Testis (tissue), 2 donors: ENCODE measurements at regions not wholly inside any gene's neighbourhood (a gene's known extent, or its start where the extent isn't known, plus 50 kb on each side); places are given as distances from the start of the nearest gene placed in this dataset.

Experiments
- DNase-seq: peaks from one replicate; pipeline ENCODE4 v3.0.0-alpha.2; 2019
- H3K27ac ChIP-seq, 2 donors: fragments of 200-600 bp; sonication (generic); one replicate each; pipeline ENCODE4 v1.5.1; 2019
- H3K27me3 ChIP-seq: fragments of 200-600 bp; sonication (generic); one replicate; pipeline ENCODE4 v1.5.1; 2019
- H3K36me3 ChIP-seq: fragments of 200-600 bp; sonication (generic); one replicate; pipeline ENCODE4 v1.5.1; 2017; ENCODE audit warnings: low read depth; ENCODE audit errors: missing control alignments
- H3K4me1 ChIP-seq: fragments of 200-600 bp; sonication (generic); one replicate; pipeline ENCODE4 v1.5.1; 2019
- H3K4me3 ChIP-seq, 2 donors: fragments of 200-600 bp; sonication (generic); one replicate each; pipeline ENCODE4 v1.5.1; 2017 to 2019
- H3K9me3 ChIP-seq: fragments of 200-600 bp; sonication (generic); one replicate; pipeline ENCODE4 v1.5.1; 2017
- POLR2A ChIP-seq: fragments of 450-650 bp; IDR thresholded peaks from one replicate; pipeline ENCODE4 v1.6.1; 2017; ENCODE audit warnings: antibody characterized with exemption, mild to moderate bottlenecking, moderate library complexity
- WGBS, 2 donors: methylation state at CpG; one replicate each; pipeline ENCODE4 v1.1.5; 2018; 5-methylcytosine and 5-hydroxymethylcytosine counted together
- intact Hi-C: fragments of 100-400 bp; cut with DNase I; formaldehyde crosslinking; loops from one replicate; pipeline ENCODE4 v1.15.1; 2023; ENCODE audit warnings: low total_unique reads
- TF ChIP-seq, protein P1 (sequence below), 3 experiments: fragments of 450-650 bp in 2 of 3; fragments of 200-600 bp in 1 of 3; sonication (generic) in 1 of 3; IDR thresholded peaks; one replicate each; pipeline ENCODE4 v1.5.1; 2016 to 2019; ENCODE audit warnings: antibody characterized with exemption in 3 of 3, mild to moderate bottlenecking in 2 of 3, moderate library complexity in 1 of 3

- no peak for DNase-seq
- Histone ChIP-seq H3K4me1 (no peaks in the 10 kb centered on the region), H3K4me3 (no peak overlapping the region), H3K27ac (peak overlapping the region in 1 of 2 donors; percentile 32), H3K36me3 (no peaks in the 10 kb centered on the region), H3K9me3 (no peaks in the 10 kb centered on the region), H3K27me3 (no peaks in the 10 kb centered on the region)
- intact Hi-C loops: no loop called here
- 34 to 36% methylated on average over 6 of the region's 6 CpGs for WGBS, 2 donors
- TF ChIP-seq, protein P1, sequence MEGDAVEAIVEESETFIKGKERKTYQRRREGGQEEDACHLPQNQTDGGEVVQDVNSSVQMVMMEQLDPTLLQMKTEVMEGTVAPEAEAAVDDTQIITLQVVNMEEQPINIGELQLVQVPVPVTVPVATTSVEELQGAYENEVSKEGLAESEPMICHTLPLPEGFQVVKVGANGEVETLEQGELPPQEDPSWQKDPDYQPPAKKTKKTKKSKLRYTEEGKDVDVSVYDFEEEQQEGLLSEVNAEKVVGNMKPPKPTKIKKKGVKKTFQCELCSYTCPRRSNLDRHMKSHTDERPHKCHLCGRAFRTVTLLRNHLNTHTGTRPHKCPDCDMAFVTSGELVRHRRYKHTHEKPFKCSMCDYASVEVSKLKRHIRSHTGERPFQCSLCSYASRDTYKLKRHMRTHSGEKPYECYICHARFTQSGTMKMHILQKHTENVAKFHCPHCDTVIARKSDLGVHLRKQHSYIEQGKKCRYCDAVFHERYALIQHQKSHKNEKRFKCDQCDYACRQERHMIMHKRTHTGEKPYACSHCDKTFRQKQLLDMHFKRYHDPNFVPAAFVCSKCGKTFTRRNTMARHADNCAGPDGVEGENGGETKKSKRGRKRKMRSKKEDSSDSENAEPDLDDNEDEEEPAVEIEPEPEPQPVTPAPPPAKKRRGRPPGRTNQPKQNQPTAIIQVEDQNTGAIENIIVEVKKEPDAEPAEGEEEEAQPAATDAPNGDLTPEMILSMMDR (IDR thresholded peaks at IDR 0.05): no peak
- no peak for TF ChIP-seq POLR2A
Observed at GRCh38 chr20:53706466-53707370, 113.1 kb upstream of the ZNF217 start.

GRCh38 chr20:53706008-53706465, 112.4 kb upstream of the ZNF217 start:
- H3K4me3 ChIP-seq: no peak overlapping the region
- intact Hi-C loops: no loop called here
- no peaks in the 10 kb centered on the region for H3K36me3 ChIP-seq
- H3K27me3 ChIP-seq: no peaks in the 10 kb centered on the region
- no peak for DNase-seq
- WGBS, 2 donors: 73 to 89% methylated on average over 2 of the region's 2 CpGs
- no peaks in the 10 kb centered on the region for H3K9me3 ChIP-seq
- TF ChIP-seq POLR2A: no peak
- TF ChIP-seq, protein P1 (IDR thresholded peaks at IDR 0.05): no peak
- no peaks in the 10 kb centered on the region for H3K4me1 ChIP-seq
- peak overlapping the region in 1 of 2 donors; percentile 32 for H3K27ac ChIP-seq

- intact Hi-C loops: no loop called here
- H3K9me3 ChIP-seq: no peaks in the 10 kb centered on the region
- H3K4me1 ChIP-seq: no peaks in the 10 kb centered on the region
- 72 to 75% methylated on average over 10 of the region's 10 CpGs for WGBS, 2 donors
- DNase-seq: no peak
- TF ChIP-seq, protein P1 (IDR thresholded peaks at IDR 0.05): no peak
- no peak for TF ChIP-seq POLR2A
- no peak overlapping the region for H3K27ac ChIP-seq
- H3K27me3 ChIP-seq: no peaks in the 10 kb centered on the region
- no peaks in the 10 kb centered on the region for H3K36me3 ChIP-seq
- peak overlapping the region; percentile 18 to 41 for H3K4me3 ChIP-seq
Observed at GRCh38 chr20:53702617-53703016, 109.0 kb upstream of the ZNF217 start.

DNA sequence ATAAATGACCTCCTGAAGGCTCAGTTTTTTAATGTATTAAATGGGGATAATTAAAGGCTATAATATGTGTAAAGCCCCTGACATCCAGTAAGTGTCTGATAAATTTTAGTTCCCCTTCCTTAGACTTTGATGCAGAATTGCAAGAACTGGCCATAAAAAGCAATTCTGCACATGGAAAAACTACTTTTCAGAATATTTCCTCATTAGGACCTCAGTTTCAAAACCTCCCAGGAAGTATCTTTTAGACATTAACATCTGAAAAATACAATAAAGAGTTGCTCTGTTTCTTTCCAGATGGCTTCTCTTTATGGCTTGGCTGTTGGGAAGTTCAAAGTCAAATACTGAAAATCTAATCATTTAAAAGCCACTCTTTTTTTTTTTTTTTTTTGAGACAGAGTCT, 106.3 kb upstream of the ZNF217 start:
- no peak for DNase-seq
- TF ChIP-seq, protein P1 (IDR thresholded peaks at IDR 0.05): no peak
- TF ChIP-seq POLR2A: no peak
- no peaks in the 10 kb centered on the region for H3K36me3 ChIP-seq
- no peaks in the 10 kb centered on the region for H3K4me1 ChIP-seq
- H3K27ac ChIP-seq: no peak overlapping the region
- no peaks in the 10 kb centered on the region for H3K9me3 ChIP-seq
- intact Hi-C loops: no loop called here
- H3K27me3 ChIP-seq: no peaks in the 10 kb centered on the region
- no peak overlapping the region for H3K4me3 ChIP-seq
